ENCODE measurements at regions not wholly inside any gene's neighbourhood (a gene's known extent, or its start where the extent isn't known, plus 50 kb on each side); places are given as distances from the start of the nearest gene placed in this dataset.
"Not testable (repeated sequence)": the region's sequence is repeated elsewhere in the genome, so short reads cannot be mapped to it uniquely, and the experiment has no call there.

DNA sequence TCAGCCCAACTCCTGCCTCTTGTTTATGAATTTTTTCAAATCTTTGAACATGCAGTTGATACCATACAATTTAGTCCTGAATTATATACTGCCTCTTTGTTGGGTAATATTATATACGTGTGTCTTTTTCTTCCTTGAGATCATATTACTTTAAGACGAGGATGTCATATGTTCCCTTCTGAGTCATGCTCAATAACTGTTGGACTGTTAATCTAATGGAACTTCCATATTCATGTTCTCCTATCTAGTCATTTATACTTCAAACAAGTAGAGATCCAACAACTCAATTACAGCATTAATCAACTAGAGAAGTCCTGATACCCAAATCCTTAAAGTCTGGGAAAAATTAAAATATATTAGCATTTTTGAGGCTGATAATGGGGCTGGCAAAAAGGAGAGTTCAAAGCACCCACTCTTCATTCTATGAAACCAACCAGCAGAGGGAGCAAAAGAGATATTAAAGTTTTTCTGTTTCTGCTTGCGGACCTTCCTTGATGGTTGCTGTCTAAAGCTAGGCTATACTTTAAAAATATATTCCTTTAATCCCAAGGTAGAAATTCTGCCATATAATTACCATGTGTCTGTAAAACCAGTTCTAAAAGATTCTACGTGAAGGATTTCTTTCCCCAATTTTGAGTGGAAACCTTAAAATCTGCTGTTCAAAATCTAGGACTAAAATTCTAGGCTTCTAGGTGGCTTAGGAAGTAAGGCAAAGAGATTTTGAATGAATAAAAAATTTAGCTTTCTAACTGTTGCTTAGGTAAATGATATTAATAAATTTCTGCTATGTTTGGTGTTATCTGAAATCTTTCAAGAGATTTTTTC lies 498.9 kb downstream of the BCKDHB start:
- DNase-seq: peak in 1 of 5 experiments; percentile 1

DNA sequence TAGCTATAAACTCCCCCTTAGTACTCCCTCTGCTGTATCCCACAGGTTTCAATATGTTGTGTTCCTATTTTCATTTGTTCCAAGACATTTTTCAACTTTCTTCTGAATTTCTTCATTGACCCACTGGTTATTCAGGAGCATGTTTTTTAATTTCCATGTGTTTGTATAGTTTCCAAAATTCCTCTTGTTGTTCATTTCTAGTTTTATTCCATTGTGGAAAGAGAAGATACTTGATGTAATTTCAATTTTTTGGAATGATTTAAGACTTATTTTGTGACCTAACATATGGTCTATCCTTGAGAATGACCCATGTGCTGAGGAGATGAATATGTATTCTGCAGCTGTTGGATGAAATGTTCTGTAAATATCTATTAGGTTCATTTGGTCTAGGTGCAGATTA lies 497.2 kb downstream of the BCKDHB start:
- DNase-seq: no peak

GRCh38 chr6:80594461-80594860 lies 488.0 kb downstream of the BCKDHB start:
- no peak for DNase-seq

GRCh38 chr6:80592436-80592835 lies 486.0 kb downstream of the BCKDHB start:
- DNase-seq: no peak

- DNase-seq: no peak
Measured at GRCh38 chr6:80586242-80586641, 479.8 kb downstream of the BCKDHB start.

GRCh38 chr6:80579391-80580023 lies 473.0 kb downstream of the BCKDHB start:
- no peak for DNase-seq

DNA sequence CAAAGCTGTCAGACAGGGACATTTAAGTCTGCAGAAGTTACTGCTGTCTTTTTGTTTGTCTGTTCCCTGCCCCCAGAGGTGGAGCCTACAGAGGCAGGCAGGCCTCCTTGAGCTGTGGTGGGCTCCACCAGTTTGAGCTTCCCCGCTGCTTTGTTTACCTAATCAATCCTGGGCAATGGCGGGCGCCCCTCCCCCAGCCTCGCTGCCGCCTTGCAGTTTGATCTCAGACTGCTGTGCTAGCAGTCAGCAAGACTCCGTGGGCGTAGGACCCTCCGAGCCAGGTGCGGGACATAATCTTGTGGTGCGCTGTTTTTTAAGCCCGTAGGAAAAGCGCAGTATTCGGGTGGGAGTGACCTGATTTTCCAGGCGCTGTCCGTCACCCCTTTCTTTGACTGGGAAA lies 466.8 kb downstream of the BCKDHB start:
- DNase-seq: not testable (repeated sequence)

DNA sequence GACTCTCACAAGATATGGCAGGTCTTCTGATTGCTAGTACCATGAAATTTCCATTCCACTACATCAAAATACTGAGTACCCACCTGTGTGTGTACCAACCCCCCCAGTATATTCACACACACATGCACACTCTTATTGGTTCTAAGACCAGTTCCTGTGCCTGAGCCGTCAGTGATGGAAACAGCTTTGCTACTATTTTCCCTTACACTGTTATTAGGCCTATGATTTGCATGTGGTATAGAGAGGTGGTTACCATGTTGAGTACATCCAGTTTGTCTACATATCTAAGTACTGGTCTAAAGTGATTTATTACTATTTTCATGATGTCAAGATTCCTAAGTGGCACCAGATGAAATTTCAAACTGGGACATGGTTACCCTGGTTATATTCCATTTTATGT lies 459.9 kb downstream of the BCKDHB start:
- DNase-seq: no peak

DNA sequence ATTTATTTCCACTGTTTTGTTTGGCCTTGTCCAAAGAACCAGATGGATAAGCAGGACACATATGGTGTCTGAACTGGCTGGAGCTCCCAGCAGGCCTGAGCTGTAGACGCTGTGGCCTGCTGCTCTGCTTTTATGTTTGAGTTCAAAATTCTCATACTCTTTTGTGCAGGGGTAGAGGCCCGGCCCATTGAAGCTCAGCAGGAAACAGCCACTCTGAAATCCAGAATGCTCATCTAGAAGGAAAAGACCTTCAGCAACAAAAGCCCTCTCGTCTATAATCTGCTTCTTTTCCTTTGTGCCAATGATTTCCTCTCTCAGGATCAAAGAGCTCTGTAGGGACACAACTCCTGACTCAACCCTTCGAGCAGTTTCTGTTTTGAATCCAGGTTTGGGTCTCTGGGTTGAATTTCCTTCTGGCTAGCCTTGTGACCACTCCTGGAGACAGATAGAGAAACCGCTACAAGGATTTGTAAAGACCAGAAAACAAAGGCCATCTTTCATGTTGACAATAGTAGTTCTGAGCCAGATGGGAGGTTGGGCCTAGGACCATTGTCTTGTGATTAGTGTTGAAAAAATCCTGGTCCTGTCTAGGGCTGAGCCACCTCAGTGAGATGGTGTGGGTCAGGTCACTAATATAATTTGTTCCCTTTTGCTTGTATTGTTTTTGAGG lies 446.7 kb downstream of the BCKDHB start:
- DNase-seq: no peak

- DNase-seq: no peak
Measured at GRCh38 chr6:80550748-80551147, 444.3 kb downstream of the BCKDHB start.

- no peak for DNase-seq
Measured at GRCh38 chr6:80550281-80550680, 443.8 kb downstream of the BCKDHB start.

DNA sequence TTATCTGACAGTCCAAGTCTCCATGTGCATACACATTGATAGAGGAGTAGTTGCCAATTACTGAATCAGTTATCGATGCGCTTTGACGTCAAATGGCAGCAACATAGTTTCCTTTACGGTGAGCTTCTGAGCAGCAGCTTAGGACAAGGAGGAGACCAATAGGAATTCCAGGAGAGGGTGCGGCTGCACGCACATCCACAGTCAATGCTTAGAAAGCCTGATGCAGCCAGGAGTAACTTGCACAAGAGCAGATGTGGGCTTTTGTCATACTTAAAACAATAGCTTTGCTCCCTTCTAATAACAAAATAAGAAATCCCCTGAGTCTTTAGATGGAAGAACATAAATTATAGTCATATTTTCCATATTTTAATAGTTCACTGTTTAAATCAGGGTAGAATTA lies 442.1 kb downstream of the BCKDHB start:
- DNase-seq: no peak

GRCh38 chr6:80547827-80548226 lies 441.4 kb downstream of the BCKDHB start:
- no peak for DNase-seq

DNA sequence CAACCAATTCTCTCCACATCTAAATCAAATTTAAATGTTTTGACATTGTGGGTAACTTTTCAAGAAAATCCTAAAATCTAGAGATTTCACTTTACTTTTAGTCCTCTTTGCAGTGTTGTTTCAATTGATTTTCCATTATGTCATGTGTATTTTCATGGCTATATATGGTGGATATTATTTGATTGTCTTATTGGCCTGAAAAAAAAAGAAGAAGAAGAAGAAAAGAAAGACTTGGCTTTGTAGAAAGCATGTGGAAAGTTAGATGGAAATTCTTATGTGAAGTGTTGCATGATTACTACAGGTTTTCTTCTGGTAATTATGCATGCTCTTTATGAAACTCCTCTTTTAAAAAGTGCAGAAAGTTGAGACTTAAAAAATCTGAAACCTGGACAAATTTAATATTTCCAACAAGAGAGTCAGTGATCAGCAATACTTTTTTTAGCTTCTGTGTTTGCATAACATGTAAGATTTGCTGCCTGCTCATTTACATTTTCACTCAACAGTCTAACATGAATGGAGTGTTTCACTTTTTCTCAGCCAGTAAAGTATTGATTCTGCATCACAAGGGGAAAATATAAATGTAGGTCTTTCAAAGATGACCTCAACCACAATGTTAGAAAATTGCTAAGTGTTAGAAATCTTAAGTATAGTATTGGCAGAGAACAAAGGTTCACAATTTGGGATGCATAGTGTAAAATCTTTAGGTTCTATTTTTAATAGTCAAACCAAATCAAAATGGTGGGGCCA lies 438.7 kb downstream of the BCKDHB start:
- DNase-seq: no peak

DNA sequence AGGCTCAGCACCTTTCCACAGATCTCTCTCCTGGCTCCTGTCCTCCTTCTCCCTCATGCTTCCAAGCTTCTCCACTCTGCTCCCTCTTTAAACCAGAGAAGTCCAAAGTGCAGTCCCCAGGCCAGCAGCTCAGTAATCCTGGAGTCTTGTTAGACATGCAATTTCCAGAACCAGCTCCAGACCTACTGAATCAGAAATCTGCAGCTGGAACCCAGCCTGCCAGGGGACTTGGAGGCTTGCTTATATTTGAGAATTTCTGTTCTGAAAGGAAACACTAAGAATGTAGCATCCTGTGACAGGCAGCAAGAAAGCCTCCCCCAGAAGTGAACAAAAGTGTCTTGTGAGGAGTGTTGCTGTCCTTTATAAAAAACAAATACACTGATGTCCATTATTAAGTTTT lies 438.1 kb downstream of the BCKDHB start:
- DNase-seq: no peak

GRCh38 chr6:80543598-80544222 lies 437.2 kb downstream of the BCKDHB start:
- DNase-seq: no peak

DNA sequence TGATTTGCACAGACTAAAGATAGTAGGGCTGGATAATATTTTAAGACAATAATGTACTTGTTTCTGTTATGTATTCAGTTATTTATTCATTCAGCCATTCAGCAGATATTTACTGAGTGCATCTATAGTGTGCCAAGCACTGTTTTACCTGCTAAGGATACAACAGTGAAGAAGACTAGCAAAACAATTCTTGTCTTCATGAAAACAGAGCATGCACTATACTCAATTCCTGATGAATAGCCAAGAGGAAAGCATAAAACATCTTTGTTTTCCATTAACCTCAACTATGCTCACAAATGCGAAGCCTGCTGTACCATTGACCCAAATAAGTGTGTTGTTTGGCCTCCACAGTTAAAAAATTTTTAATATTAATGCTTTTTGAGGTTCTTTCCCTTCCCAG lies 436.7 kb downstream of the BCKDHB start:
- DNase-seq: no peak

- no peak for DNase-seq
Measured at GRCh38 chr6:80541886-80542285, 435.4 kb downstream of the BCKDHB start.

- peak in 1 of 5 experiments; percentile 8 for DNase-seq
Measured at GRCh38 chr6:80541181-80541580, 434.7 kb downstream of the BCKDHB start.

- DNase-seq: no peak
Measured at GRCh38 chr6:80540700-80541099, 434.2 kb downstream of the BCKDHB start.

DNA sequence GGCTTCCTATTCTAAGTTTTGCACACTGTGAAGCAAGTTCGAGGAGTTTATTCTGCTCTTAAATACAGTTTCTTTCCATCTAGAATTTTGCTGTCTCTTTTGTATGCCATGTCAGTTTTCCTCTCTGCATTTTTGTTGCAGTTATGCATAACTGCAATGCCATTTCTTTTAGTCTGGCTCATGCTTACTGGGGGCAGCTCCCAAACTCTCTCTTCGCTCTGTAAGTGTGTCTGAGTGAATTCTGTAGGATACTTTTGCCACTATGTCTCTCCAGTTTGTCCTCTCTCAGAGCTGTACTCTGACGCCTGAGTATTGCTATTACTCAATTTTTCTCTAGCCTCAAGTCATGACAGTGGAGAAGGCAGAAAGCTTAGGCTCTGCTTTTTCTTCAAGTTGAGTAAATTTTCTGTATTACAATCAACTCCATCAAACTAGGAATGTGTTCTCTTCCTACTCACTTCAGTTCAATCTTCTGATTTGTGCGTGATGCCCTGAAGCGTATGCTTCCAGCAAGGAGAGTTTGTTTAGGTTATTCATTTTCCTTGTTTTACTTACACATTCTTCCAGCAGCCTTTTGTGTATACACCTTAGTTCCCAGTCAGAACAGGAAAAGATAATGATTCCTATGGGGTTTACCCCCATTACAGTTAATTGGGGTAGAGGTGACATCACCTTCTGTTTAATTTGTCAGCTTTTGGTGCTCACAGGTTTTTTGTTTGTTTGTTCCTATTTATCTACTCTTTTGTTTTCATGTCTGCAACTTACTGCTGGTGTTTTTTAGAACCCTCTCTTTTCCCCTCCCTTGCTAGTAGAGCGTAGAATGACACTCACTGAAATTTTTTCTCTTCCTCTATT lies 430.9 kb downstream of the BCKDHB start:
- no peak for DNase-seq
